Activated CD8-positive, alpha-beta T cell treated with anti-CD3 and anti-CD28 coated beads, Interleukin-2, amount 10 ng/mL, durations not matched to agents 7 days and 5 days (primary cell): ENCODE measurements at regions not wholly inside any gene's neighbourhood (a gene's known extent, or its start where the extent isn't known, plus 50 kb on each side); places are given as distances from the start of the nearest gene placed in this dataset.

Experiments used
- ATAC-seq: fragments of 150-1000 bp; cut with Tn5 transposase; one replicate; pipeline ENCODE4 v1.10.0; 2021; ENCODE audit warnings: moderate library complexity
- CTCF ChIA-PET: fragments of 350-600 bp; sonication (Branson Sonifier 250); formaldehyde crosslinking; loops from one replicate; lab custom pipeline; 2021; ENCODE audit warnings: antibody characterized with exemption; lab: Charles Lee
- POLR2A ChIA-PET: fragments of 350-600 bp; sonication (Branson Sonifier 250); formaldehyde crosslinking; loops from one replicate; lab custom pipeline; 2021; ENCODE audit warnings: antibody characterized with exemption; lab: Charles Lee
- DNase-seq: peaks from one replicate; pipeline ENCODE4 v3.0.0-alpha.2; 2020
- H3K27ac Mint-ChIP-seq: one replicate; pipeline ENCODE4 v1.8.0; 2021; ENCODE audit warnings: mild to moderate bottlenecking, mixed read lengths
- H3K27me3 Mint-ChIP-seq: one replicate; pipeline ENCODE4 v1.8.0; 2021; ENCODE audit warnings: low read depth, mixed read lengths
- H3K36me3 Mint-ChIP-seq: one replicate; pipeline ENCODE4 v1.8.0; 2021; ENCODE audit warnings: low read depth, mixed read lengths
- H3K4me1 Mint-ChIP-seq: one replicate; pipeline ENCODE4 v1.8.0; 2021; ENCODE audit warnings: low read depth, mixed read lengths
- H3K4me3 Mint-ChIP-seq: one replicate; pipeline ENCODE4 v1.8.0; 2021; ENCODE audit warnings: mild to moderate bottlenecking, mixed read lengths
- H3K9me3 Mint-ChIP-seq: one replicate; pipeline ENCODE4 v1.8.0; 2022; ENCODE audit warnings: mixed read lengths; ENCODE audit not compliant: insufficient read depth

- Mint-ChIP-seq H3K4me3 (no peak overlapping the region), H3K4me1 (no peaks in the 10 kb centered on the region), H3K36me3 (no peaks in the 10 kb centered on the region), H3K27ac (no peak overlapping the region), H3K9me3 (no peaks in the 10 kb centered on the region), H3K27me3 (no peaks in the 10 kb centered on the region)
- ATAC-seq (no peak), DNase-seq (no peak)
- ChIA-PET CTCF (no interaction called here), POLR2A (no interaction called here)
These were observed 183.5 kb upstream of the STEAP4 start for GRCh38 chr7:88490161-88490560.

GRCh38 chr7:88485821-88486220, 179.1 kb upstream of the STEAP4 start:
- Mint-ChIP-seq H3K4me1 (no peaks in the 10 kb centered on the region), H3K4me3 (no peak overlapping the region), H3K36me3 (no peaks in the 10 kb centered on the region), H3K27ac (no peak overlapping the region), H3K27me3 (no peaks in the 10 kb centered on the region), H3K9me3 (no peaks in the 10 kb centered on the region)
- no peak for DNase-seq
- POLR2A ChIA-PET = no interaction called here
- ATAC-seq = no peak
- CTCF ChIA-PET = no interaction called here

GRCh38 chr7:88484551-88484950, 177.9 kb upstream of the STEAP4 start:
- H3K4me1 Mint-ChIP-seq = no peaks in the 10 kb centered on the region
- H3K4me3 Mint-ChIP-seq = no peak overlapping the region
- CTCF ChIA-PET = no interaction called here

GRCh38 chr7:88480896-88481295, 174.2 kb upstream of the STEAP4 start:
- POLR2A ChIA-PET = no interaction called here
- CTCF ChIA-PET = no interaction called here
- Mint-ChIP-seq H3K4me3 (no peak overlapping the region), H3K9me3 (no peaks in the 10 kb centered on the region), H3K36me3 (no peaks in the 10 kb centered on the region), H3K27ac (no peak overlapping the region), H3K27me3 (no peaks in the 10 kb centered on the region), H3K4me1 (no peaks in the 10 kb centered on the region)
- no peak for ATAC-seq
- DNase-seq = no peak

More at GRCh38 chr7:88484551-88484950, 177.9 kb upstream of the STEAP4 start:
- ATAC-seq (no peak), DNase-seq (no peak)
- POLR2A ChIA-PET = no interaction called here
- H3K27ac Mint-ChIP-seq = no peak overlapping the region
- H3K9me3 Mint-ChIP-seq = no peaks in the 10 kb centered on the region
- H3K27me3 Mint-ChIP-seq = no peaks in the 10 kb centered on the region
- no peaks in the 10 kb centered on the region for H3K36me3 Mint-ChIP-seq

GRCh38 chr7:88480271-88480670, 173.6 kb upstream of the STEAP4 start:
- POLR2A ChIA-PET = no interaction called here
- CTCF ChIA-PET = no interaction called here
- ATAC-seq (no peak), DNase-seq (no peak)
- Mint-ChIP-seq H3K9me3 (no peaks in the 10 kb centered on the region), H3K36me3 (no peaks in the 10 kb centered on the region), H3K27me3 (no peaks in the 10 kb centered on the region), H3K4me3 (no peak overlapping the region), H3K4me1 (no peaks in the 10 kb centered on the region), H3K27ac (no peak overlapping the region)

GRCh38 chr7:88477976-88478375, 171.3 kb upstream of the STEAP4 start:
- POLR2A ChIA-PET = no interaction called here
- no peak overlapping the region for H3K4me3 Mint-ChIP-seq
- H3K4me1 Mint-ChIP-seq = no peaks in the 10 kb centered on the region
- H3K36me3 Mint-ChIP-seq = no peaks in the 10 kb centered on the region
- CTCF ChIA-PET = no interaction called here
- H3K27me3 Mint-ChIP-seq = no peaks in the 10 kb centered on the region
- no peaks in the 10 kb centered on the region for H3K9me3 Mint-ChIP-seq
- DNase-seq (no peak), ATAC-seq (no peak)
- no peak overlapping the region for H3K27ac Mint-ChIP-seq

- H3K27ac Mint-ChIP-seq = no peak overlapping the region
- ChIA-PET CTCF (no interaction called here), POLR2A (no interaction called here)
- no peak for DNase-seq
- no peaks in the 10 kb centered on the region for H3K4me1 Mint-ChIP-seq
- H3K4me3 Mint-ChIP-seq = no peak overlapping the region
- H3K9me3 Mint-ChIP-seq = no peaks in the 10 kb centered on the region
- H3K27me3 Mint-ChIP-seq = no peaks in the 10 kb centered on the region
- ATAC-seq = no peak
- no peaks in the 10 kb centered on the region for H3K36me3 Mint-ChIP-seq
These were observed 158.9 kb upstream of the STEAP4 start for GRCh38 chr7:88465600-88465999.

GRCh38 chr7:88462799-88463198, 156.1 kb upstream of the STEAP4 start:
- Mint-ChIP-seq H3K27me3 (no peaks in the 10 kb centered on the region), H3K4me1 (no peaks in the 10 kb centered on the region)

GRCh38 chr7:88460650-88461049, 154.0 kb upstream of the STEAP4 start:
- no peak for DNase-seq
- Mint-ChIP-seq H3K36me3 (no peaks in the 10 kb centered on the region), H3K9me3 (no peaks in the 10 kb centered on the region), H3K4me3 (no peak overlapping the region), H3K27me3 (no peaks in the 10 kb centered on the region), H3K27ac (no peak overlapping the region), H3K4me1 (no peaks in the 10 kb centered on the region)
- ChIA-PET POLR2A (no interaction called here), CTCF (no interaction called here)
- ATAC-seq = no peak

More at GRCh38 chr7:88462799-88463198, 156.1 kb upstream of the STEAP4 start:
- no peak for ATAC-seq
- Mint-ChIP-seq H3K4me3 (no peak overlapping the region), H3K27ac (no peak overlapping the region), H3K9me3 (no peaks in the 10 kb centered on the region), H3K36me3 (no peaks in the 10 kb centered on the region)
- ChIA-PET POLR2A (no interaction called here), CTCF (no interaction called here)
- no peak for DNase-seq

GRCh38 chr7:88458946-88459345, 152.3 kb upstream of the STEAP4 start:
- H3K27ac Mint-ChIP-seq = no peak overlapping the region
- no peaks in the 10 kb centered on the region for H3K9me3 Mint-ChIP-seq
- ChIA-PET CTCF (no interaction called here), POLR2A (no interaction called here)
- H3K36me3 Mint-ChIP-seq = no peaks in the 10 kb centered on the region
- H3K4me3 Mint-ChIP-seq = no peak overlapping the region
- no peaks in the 10 kb centered on the region for H3K4me1 Mint-ChIP-seq
- H3K27me3 Mint-ChIP-seq = no peaks in the 10 kb centered on the region
- DNase-seq = no peak
- no peak for ATAC-seq

GRCh38 chr7:88458279-88458678, 151.6 kb upstream of the STEAP4 start:
- Mint-ChIP-seq H3K27me3 (no peaks in the 10 kb centered on the region), H3K4me3 (no peak overlapping the region), H3K27ac (no peak overlapping the region), H3K4me1 (no peaks in the 10 kb centered on the region), H3K36me3 (no peaks in the 10 kb centered on the region), H3K9me3 (no peaks in the 10 kb centered on the region)
- ChIA-PET POLR2A (no interaction called here), CTCF (no interaction called here)
- ATAC-seq (no peak), DNase-seq (no peak)

GRCh38 chr7:88457320-88457719, 150.6 kb upstream of the STEAP4 start:
- no peak overlapping the region for H3K27ac Mint-ChIP-seq
- ATAC-seq (no peak), DNase-seq (no peak)
- POLR2A ChIA-PET = no interaction called here
- CTCF ChIA-PET = no interaction called here
- no peaks in the 10 kb centered on the region for H3K36me3 Mint-ChIP-seq
- H3K4me3 Mint-ChIP-seq = no peak overlapping the region
- no peaks in the 10 kb centered on the region for H3K9me3 Mint-ChIP-seq
- H3K27me3 Mint-ChIP-seq = no peaks in the 10 kb centered on the region
- no peaks in the 10 kb centered on the region for H3K4me1 Mint-ChIP-seq

GRCh38 chr7:88456490-88456889, 149.8 kb upstream of the STEAP4 start:
- no peaks in the 10 kb centered on the region for H3K36me3 Mint-ChIP-seq
- no peaks in the 10 kb centered on the region for H3K9me3 Mint-ChIP-seq
- no peak overlapping the region for H3K27ac Mint-ChIP-seq
- no peak for ATAC-seq
- ChIA-PET CTCF (no interaction called here), POLR2A (no interaction called here)
- no peak overlapping the region for H3K4me3 Mint-ChIP-seq
- H3K27me3 Mint-ChIP-seq = no peaks in the 10 kb centered on the region
- DNase-seq = no peak
- H3K4me1 Mint-ChIP-seq = no peaks in the 10 kb centered on the region
